Heart left ventricle (tissue), 13 donors: ENCODE measurements at regions not wholly inside any gene's neighbourhood (a gene's known extent, or its start where the extent isn't known, plus 50 kb on each side); places are given as distances from the start of the nearest gene placed in this dataset.

Experiments used
- CTCF ChIP-seq, 12 donors: fragments of 200-600 bp; sonication (generic) in 4 of 12; IDR thresholded peaks; one replicate each; pipeline versions ENCODE4 v1.5.0 to v1.8.0; 2018 to 2022; ENCODE audit warnings: antibody characterized with exemption in 12 of 12, mild to moderate bottlenecking in 5 of 12
- POLR2A ChIP-seq, 2 donors: fragments of 450-650 bp; IDR thresholded peaks; one replicate each; pipeline ENCODE4 v1.6.1; 2017; ENCODE audit warnings: antibody characterized with exemption in 2 of 2, mild to moderate bottlenecking in 2 of 2, moderate library complexity in 2 of 2
- donor health status: ischemic (EF 13 %, LVEDD 7.1; RV severe dilation, severe dysfunction).
- donor health status: DM: no; HTN: yes; CAD: no.
- donor health status: DM: no; HTN: no; CAD: no.
- donor health status: ischemic (EF 25% LVEDD 6.9; RV normal size, moderate dysfunction).
- donor health status: ischemic (EF 25% LVEDD 5.7; RV mildly dilated, moderate dysfunction).
- donor health status: ischemic (EF 35%, LVEDD 5.7; RV mildly dilated, moderate dysfunction).
- donor health status: nonischemic (EF 11% LVEDD 7.7; RV severe dilation, severe dysfunction).
- donor health status: DM: yes; HTN: yes; CAD: no.
- donor health status: PGD.
- donor health status: ischemic (EF 29% LVEDD 5.4; RV normal size, mild dysfunction).
- donor health status: nonischemic (EF 23%, LVEDD 6.1; RV moderate dilation, normal function).

GRCh38 chr7:109335951-109336350 lies 766.3 kb downstream of the DNAJB9 start:
- no peak for TF ChIP-seq CTCF (IDR thresholded peaks at IDR 0.05)
- no peak for TF ChIP-seq POLR2A (IDR thresholded peaks at IDR 0.05)
